ENCODE measurements at regions not wholly inside any gene's neighbourhood (a gene's known extent, or its start where the extent isn't known, plus 50 kb on each side); places are given as distances from the start of the nearest gene placed in this dataset.

DNA sequence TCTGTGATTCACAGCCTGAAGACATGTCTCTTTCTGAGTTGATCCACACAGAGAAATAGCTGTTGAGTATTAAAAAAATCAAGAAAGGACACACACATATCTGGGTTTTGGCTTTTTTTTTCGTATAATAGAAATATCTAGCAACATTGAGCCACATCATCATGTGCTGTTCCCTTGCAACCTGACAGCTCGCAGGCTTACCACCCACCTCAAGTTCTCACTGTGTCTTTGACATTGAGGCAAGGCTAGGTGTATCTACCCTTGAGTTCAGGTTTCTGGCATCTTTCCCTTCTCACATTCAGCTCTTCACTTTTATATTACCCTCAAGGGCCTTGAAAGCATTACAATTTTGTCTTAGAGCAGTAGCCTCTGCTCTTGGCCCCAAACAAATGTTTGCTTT, 490.3 kb upstream of the KIRREL3 start:
- DNase-seq (ENCODE audit: low read depth), result no peak

DNA sequence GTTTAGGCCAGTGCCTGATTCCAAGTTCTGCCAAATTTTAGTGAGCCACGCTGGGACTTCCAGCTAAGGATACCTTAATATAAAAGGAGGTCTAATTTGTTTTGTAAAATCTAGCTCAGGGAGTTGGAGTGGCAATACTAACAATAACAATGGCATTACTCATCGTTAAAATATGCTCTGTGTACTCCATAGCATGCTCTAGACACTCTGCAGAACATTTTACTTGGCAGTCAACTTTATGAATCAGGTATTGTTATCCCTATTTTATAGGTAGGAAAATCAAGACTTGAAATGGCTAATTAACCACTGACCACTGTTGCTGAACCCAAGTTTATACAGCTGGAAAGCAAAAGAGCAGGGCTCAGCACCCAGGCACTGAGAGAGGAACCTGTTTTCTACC, 485.0 kb upstream of the KIRREL3 start:
- no peak for DNase-seq (ENCODE audit: low read depth)

GRCh38 chr11:127481391-127481790, 480.8 kb upstream of the KIRREL3 start:
- DNase-seq (ENCODE audit: low read depth), result no peak

GRCh38 chr11:127478826-127479225, 478.3 kb upstream of the KIRREL3 start:
- DNase-seq (ENCODE audit: low read depth), result no peak

DNA sequence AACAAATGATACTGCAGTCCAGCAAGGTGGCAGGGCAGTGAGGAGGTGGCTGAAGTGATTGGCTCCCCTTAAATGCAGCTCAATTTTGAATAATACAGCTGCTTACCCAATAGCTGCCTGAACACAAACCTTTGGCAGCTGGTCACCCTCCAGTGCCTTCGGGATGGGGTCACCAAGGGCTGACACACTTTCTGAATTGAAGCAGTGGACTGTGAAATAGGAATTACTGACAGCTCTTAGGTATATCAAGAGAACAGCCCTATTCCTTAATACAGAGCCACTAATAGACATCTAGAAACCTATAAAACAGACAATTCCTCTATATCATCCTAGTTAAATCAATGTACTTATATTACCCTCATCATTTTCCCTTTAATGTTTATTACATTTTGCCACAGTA, 474.2 kb upstream of the KIRREL3 start:
- DNase-seq (ENCODE audit: low read depth), result no peak

DNA sequence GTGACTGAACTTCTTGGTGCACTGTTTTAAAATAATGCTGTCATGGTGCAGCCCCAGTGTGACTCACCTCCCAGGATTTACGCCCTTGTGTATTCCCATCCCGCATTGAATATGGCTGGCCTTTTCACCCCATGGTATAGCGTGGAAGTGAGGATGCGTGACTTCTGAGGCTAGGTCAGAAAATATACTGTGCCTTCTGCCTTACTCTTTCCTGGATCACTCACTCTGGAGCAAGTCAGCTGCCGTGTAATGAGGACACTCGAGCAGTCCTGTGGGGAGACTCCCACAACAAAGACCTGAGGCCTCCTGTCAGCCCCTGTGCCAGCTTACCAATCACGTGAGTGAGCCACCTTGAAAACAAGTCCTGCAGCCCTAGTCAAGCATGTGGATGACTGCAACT, 471.9 kb upstream of the KIRREL3 start:
- DNase-seq (ENCODE audit: low read depth), result no peak

DNA sequence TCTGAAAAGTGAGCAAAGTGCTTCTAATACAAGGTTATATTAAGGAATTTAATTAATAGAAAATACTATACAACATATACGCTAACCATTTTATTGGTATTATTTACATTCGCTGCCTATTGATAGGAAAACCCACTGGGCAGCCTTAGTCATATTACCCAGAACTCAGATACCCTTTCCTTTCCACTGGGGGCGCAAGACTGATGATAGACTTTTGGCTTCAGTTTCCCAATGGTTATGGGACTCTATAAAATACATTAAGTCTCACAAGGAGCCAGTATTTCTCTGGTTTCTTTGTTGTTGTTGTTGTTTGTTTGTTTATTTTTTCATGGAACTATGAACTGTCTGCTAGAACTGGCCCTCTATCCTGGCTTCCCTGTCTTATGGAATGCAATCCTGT, 471.1 kb upstream of the KIRREL3 start:
- no peak for DNase-seq (ENCODE audit: low read depth)

- no peak for DNase-seq (ENCODE audit: low read depth)
Measured at GRCh38 chr11:127470306-127470884, 469.8 kb upstream of the KIRREL3 start.

DNA sequence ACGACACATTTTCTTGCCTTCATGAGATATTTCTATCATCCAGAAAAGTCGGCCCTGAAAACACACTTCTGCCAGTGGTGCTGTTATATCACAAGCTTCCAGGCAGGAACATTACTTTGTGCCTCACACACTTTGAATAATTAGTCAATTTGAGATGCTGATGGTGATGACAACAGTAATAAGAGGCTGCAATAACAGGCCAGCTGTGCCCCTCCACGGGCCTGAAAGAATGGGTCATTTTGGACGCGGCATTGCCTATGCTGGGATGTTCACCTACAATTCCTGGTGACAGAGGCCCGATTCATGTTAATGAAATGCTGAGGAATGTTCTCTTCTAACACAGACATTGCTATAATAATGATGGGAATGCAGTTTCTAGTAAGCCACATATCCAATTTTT, 463.8 kb upstream of the KIRREL3 start:
- no peak for DNase-seq (ENCODE audit: low read depth)

DNA sequence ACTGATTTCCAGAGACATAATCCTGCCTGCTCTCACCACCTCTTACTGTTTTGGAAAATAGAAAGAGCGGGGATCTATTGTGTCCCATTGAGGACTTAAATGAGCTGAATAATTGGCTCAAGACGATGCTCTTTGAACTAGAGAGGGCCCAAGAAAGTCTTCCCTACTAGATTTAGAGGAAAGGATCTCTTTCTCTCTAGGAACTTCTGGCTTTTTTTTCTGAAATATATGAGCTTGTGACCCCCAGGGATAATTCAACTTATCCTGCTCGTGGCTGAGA, 461.4 kb upstream of the KIRREL3 start:
- no peak for DNase-seq (ENCODE audit: low read depth)

DNA sequence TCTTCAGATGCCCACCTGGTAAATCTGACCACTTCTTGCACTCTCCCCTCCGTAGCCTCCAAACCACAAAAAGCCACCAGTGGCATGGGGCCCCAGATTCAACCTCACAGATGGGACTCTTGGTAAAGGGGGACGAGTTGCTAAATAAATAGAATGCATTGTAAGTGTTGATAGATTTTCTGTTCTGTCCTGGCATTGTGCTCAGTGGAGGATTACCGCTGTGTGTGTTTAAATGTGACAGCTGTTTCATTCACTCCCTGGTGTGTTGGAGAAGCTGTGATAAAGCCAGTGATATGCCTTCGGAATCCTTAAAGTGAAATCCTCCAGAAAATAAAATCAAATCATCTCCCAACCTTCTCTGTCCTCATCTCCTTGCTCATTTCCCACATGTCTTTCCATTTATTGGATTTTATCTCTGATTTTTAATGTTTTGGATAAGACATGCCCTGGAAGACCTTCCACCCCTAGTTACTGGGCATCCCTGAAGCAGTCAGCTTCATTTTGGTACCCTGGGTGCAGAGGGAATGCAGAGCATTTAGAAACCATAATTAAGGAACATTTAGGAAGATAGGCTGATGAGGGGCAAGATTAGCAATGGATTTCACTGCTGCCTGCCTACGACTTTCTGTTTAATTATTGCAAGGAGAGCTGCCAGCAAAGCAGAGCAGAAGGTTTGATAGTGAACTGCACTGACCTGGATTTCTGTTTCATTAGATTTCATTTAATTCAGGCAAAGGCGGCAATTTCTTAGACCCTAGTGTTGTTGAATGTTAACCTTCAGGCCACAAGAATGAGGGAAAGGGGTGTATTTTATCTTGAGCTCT, 460.9 kb upstream of the KIRREL3 start:
- no peak for DNase-seq (ENCODE audit: low read depth)

DNA sequence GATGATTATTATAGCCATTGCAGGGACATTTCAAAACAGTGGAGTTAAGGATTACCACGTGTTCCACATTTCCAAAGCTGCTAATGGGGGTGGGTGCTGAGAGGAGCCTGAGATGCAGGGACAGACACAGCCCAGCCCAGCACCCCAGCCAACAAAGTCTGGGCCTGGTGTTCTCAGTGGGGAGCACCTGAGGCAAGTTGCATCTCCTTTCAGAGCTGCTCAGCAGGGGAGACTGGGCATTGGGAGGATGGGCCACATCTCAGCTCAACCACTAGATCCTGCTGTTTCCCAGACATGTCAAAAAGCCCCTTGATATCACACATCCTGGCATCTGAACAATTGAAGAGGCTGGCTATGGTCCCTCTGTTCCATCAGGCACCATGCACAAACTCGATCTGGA, 458.0 kb upstream of the KIRREL3 start:
- DNase-seq (ENCODE audit: low read depth), result no peak

DNA sequence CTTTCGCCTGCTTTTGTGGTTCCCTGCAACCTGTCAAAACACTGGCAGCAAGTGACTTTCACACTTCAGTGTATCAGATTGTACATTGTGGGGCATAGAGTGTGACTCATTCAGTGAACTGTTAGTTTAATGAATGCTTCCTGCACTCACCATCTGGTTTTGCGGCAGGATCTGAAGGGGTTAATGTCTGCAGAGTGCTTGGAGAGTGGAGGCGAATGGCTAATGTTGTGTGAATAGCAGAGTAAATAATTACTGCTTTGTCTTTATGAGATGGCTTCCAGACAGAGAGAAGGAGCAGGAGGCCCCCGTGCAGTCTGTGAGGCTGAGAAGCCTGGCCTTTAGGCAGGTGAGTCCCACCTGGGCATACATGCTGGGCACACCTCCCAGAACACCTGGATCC, 454.3 kb upstream of the KIRREL3 start:
- DNase-seq (ENCODE audit: low read depth), result no peak

GRCh38 chr11:127452533-127452932, 452.0 kb upstream of the KIRREL3 start:
- DNase-seq (ENCODE audit: low read depth), result no peak

- DNase-seq (ENCODE audit: low read depth), result no peak
Measured at GRCh38 chr11:127451861-127452260, 451.3 kb upstream of the KIRREL3 start.

DNA sequence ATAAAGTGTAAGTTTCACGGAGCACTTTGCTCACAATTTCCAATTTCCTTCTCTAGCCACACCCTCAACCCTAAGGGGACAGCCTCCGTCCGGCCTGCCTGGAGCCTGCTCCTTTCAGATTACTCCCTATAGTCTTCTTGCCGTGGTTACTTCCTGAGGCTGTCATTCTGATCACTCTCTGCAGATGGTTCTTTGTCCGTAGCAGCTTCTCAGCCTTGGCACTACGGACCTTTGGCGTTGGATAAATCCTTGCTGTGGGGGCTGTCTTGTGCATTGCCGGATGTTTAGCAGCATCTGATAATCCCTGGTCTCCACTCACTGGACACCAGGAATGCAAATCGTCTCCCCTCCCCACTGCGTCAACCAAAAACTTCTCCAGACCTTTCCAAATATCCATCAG, 447.5 kb upstream of the KIRREL3 start:
- no peak for DNase-seq (ENCODE audit: low read depth)

DNA sequence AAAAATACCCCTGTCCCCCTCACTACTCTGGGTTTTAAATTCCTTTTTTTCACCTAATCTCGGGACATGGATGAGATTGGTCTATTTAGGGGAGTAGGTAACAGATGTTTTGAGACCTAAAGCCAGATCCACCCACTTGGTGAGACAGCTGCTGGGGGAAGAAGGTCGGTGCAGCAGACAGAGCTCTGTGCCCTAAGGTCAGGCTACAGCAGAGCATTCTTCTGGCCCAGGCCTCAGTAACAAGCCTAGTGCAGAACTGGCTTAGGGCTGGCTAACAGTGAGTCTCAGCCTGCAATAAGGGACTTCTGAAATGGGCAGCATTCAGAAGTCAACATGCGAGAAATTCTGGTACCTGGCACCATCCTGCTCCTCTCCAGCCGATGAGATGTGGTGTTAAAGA, 444.9 kb upstream of the KIRREL3 start:
- no peak for DNase-seq (ENCODE audit: low read depth)

DNA sequence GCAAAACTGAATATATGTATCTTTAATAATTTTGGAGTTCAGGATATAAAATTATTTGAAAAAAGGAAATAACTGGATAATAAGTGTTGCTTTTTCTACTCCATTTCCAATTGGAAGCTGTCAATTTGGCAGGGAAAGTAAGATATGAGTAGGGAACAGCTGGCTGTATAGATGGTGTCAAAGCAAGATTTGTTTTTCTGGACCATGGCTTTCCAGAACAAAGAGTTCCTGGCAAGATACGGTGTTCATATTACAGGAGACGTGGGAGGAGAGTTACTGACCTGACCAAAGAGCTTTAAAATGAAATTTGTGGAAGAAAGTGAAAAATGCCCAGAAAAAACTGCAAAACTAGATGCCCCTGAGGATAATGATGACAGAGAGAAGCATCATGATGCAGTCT, 442.7 kb upstream of the KIRREL3 start:
- no peak for DNase-seq (ENCODE audit: low read depth)

DNA sequence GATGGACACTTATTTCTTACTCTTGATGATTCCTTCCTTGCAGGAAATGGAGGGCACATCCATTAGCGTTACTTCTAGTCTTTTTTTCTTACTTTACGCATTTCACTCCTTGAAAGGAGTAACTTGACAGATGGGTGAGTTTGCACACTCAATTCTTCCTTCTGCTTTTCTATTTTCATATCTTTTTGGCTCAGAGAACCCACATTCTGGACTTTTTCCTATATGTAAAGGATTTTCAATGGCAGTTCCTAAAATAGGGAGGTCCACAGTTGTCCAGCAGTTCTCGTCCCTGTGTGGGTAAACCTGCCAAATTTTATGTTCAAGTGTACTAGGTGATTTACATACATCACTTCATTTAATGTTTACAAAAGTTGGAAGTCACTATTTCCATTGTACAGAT, 440.0 kb upstream of the KIRREL3 start:
- no peak for DNase-seq (ENCODE audit: low read depth)

- DNase-seq (ENCODE audit: low read depth), result no peak
Measured at GRCh38 chr11:127425281-127425680, 424.7 kb upstream of the KIRREL3 start.

DNA sequence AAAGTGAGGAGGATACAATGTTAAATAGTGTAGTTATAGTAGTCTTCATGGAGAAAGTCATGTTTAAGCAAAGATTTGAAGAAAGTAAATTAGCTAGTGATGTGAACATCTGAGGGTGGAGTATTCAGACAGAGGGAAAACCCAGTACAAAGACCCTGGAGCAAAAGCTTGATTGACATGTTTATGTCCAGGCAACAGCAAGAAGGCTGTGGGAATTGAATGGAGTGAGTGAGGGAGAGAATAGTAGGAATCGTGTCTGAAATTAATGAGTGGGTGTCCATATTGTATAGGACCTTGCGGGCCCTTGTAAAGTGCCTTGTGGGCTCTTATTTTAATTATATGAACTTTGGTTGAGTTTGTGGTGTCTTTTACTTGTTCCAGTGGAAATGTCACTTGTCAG, 424.1 kb upstream of the KIRREL3 start:
- DNase-seq (ENCODE audit: low read depth), result no peak

DNA sequence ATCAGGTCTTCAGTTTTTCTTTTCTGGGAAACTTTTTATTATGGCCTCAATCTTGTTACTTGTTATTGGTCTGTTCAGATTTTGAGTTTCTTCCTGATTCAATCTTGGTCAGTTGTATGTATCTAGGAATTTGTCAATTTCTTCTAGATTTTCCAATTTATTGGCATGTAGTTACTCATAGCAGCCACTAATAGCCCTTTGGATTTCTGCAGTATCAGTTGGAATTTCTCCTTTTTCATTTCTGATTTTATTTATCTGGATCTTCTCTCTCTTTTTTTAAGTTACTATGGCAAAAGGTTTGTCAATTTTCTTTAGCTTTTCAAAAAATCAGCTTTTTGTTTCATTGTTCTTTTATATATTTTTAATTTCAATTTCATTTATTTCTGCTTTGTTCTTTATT, 419.6 kb upstream of the KIRREL3 start:
- DNase-seq (ENCODE audit: low read depth), result no peak

- DNase-seq (ENCODE audit: low read depth), result no peak
Measured at GRCh38 chr11:127412722-127413380, 412.3 kb upstream of the KIRREL3 start.

DNA sequence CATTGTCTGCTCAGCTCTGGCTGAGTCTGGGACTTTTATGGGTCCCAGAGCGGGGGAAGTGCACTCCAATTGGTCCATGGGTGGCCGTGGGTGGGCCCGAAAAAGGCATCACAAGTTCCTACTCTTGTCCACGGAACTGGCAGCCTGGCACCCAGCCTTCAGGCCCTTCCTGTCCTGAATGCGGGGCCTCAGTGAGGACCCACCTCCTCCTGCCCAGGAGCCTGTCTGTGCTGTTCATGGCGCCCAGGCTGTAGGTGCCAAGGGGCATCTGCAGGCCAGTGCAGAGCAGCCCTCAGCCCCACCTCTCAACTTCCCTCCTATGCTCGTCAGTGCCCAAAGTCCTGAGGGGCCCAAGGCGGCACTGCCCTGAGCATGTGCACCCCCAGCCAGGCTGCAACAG, 411.7 kb upstream of the KIRREL3 start:
- no peak for DNase-seq (ENCODE audit: low read depth)

Measured in activated T-cell treated with anti-CD3 and anti-CD28 coated beads for 1 hour (primary cell).